ENCODE measurements at regions not wholly inside any gene's neighbourhood (a gene's known extent, or its start where the extent isn't known, plus 50 kb on each side); places are given as distances from the start of the nearest gene placed in this dataset.
A peak's percentile ranks its signal among the peaks of the same experiment; 100 is the strongest.

DNA sequence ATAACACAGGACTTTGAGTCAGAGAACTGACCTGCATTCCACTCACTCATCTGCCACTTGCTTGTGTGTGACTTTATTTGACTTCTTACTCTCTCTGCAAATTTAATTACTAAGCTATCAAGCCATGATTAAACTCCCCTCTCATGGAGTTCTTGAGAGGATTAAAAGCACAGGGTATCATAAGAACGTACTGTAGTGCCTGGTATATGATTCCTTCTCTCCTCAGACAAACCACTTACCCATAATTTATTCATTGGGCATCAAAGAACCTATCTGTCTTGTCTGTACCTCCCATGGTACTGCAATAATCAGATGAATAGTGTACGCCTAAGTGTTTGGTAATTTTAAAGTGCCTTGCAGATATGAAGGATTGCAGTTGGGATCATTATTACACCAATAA is 130.6 kb upstream of the UBASH3B start:
- peak; percentile 27 for ATAC-seq
- no peak for TF ChIP-seq ZC3H10 (CRISPR knock-in tag; IDR thresholded peaks at IDR 0.05)
- TF ChIP-seq ESRRG (CRISPR knock-in tag; IDR thresholded peaks at IDR 0.05) = no peak

DNA sequence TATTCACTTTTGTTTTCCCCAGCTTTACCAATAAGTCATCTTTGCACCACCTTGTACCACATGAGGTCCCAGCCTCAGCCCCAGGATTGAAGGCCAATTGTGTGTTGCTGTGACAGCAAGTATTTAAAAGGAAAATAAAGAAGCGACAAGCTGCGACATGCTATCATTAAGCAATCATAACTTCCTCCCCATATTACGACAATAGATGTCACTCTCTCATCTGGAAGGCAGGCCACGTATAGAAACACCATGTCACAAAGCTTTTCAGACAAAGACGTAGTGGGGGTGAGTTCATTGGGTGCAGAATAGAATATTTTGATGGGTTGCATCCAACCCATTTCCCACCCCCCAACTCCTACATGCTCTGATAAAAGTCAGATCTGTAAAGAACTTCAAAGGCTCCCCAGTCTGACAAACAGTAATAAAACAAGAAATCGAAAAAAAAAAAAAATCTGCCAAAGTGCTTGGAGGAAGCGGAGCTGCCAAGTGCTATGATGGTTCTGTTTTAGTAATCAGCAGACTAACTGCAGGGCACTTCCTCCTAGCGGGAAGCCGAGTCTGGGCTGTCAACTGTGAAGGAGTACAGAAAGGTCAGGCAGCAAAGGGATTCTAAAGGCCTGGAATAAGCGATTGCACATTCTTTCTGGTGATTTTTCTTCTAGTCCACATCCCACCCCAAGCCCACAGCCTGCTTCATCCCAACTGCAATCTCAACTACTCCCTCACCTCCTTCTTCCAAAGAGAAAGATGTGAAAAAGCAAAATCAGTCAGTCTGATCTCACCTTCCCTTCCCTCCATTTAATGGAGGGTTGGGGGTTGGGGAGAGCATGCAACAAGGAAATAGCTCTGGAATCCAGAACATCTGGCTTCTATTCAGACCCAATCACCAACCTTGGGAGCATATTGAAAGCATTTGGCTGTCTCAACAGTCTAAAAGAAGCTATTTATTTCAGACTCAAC is 131.4 kb upstream of the UBASH3B start:
- TF ChIP-seq ZNF70 (CRISPR knock-in tag; IDR thresholded peaks at IDR 0.05) (no peak; the same call in 1 of the 2 replicates), ZFP30 (CRISPR knock-in tag; IDR thresholded peaks at IDR 0.05) (peak; percentile 43; the same call in 1 of the 2 replicates), SNAI2 (CRISPR knock-in tag; IDR thresholded peaks at IDR 0.05) (no peak), ARNTL (CRISPR knock-in tag; IDR thresholded peaks at IDR 0.05; ENCODE audit: borderline replicate concordance, low read depth) (no peak), BACH2 (CRISPR knock-in tag; IDR thresholded peaks at IDR 0.05; ENCODE audit: borderline replicate concordance) (no peak), POU6F1 (CRISPR knock-in tag; IDR thresholded peaks at IDR 0.05; ENCODE audit: borderline replicate concordance, low read depth) (no peak), OSR1 (CRISPR knock-in tag; IDR thresholded peaks at IDR 0.05) (no peak), ZC3H10 (CRISPR knock-in tag; IDR thresholded peaks at IDR 0.05) (no peak), ISL1 (CRISPR knock-in tag; IDR thresholded peaks at IDR 0.05) (no peak), TSHZ2 (CRISPR knock-in tag; IDR thresholded peaks at IDR 0.05) (no peak), RARB (CRISPR knock-in tag; IDR thresholded peaks at IDR 0.05) (no peak), PPARA (CRISPR knock-in tag; IDR thresholded peaks at IDR 0.05; ENCODE audit: borderline replicate concordance) (no peak; the same call in 1 of the 2 replicates), ZFP3 (CRISPR knock-in tag; IDR thresholded peaks at IDR 0.05) (no peak), ZNF8 (CRISPR knock-in tag; IDR thresholded peaks at IDR 0.05) (no peak), TCF4 (CRISPR knock-in tag; IDR thresholded peaks at IDR 0.05; ENCODE audit: borderline replicate concordance) (peak; percentile 57; the same call in 1 of the 2 replicates), GLIS3 (CRISPR knock-in tag; IDR thresholded peaks at IDR 0.05) (no peak)
- TF ChIP-seq, protein P1, sequence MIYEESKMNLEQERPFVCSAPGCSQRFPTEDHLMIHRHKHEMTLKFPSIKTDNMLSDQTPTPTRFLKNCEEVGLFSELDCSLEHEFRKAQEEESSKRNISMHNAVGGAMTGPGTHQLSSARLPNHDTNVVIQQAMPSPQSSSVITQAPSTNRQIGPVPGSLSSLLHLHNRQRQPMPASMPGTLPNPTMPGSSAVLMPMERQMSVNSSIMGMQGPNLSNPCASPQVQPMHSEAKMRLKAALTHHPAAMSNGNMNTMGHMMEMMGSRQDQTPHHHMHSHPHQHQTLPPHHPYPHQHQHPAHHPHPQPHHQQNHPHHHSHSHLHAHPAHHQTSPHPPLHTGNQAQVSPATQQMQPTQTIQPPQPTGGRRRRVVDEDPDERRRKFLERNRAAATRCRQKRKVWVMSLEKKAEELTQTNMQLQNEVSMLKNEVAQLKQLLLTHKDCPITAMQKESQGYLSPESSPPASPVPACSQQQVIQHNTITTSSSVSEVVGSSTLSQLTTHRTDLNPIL (CRISPR knock-in tag; IDR thresholded peaks at IDR 0.05; ENCODE audit: low read depth) = no peak
- TF ChIP-seq, protein P2, sequence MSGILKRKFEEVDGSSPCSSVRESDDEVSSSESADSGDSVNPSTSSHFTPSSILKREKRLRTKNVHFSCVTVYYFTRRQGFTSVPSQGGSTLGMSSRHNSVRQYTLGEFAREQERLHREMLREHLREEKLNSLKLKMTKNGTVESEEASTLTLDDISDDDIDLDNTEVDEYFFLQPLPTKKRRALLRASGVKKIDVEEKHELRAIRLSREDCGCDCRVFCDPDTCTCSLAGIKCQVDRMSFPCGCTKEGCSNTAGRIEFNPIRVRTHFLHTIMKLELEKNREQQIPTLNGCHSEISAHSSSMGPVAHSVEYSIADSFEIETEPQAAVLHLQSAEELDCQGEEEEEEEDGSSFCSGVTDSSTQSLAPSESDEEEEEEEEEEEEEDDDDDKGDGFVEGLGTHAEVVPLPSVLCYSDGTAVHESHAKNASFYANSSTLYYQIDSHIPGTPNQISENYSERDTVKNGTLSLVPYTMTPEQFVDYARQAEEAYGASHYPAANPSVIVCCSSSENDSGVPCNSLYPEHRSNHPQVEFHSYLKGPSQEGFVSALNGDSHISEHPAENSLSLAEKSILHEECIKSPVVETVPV (CRISPR knock-in tag; IDR thresholded peaks at IDR 0.05) = no peak
- ATAC-seq = peak; percentile 92

GRCh38 chr11:122521626-122522025 is 133.9 kb upstream of the UBASH3B start:
- no peak for ATAC-seq

More at GRCh38 chr11:122521626-122522025, 133.9 kb upstream of the UBASH3B start:
- no peak for TF ChIP-seq BACH2 (CRISPR knock-in tag; IDR thresholded peaks at IDR 0.05; ENCODE audit: borderline replicate concordance)
- no peak for TF ChIP-seq TOX (CRISPR knock-in tag; IDR thresholded peaks at IDR 0.05; ENCODE audit: borderline replicate concordance)
- no peak for TF ChIP-seq RARB (CRISPR knock-in tag; IDR thresholded peaks at IDR 0.05)
- no peak for TF ChIP-seq SNAI2 (CRISPR knock-in tag; IDR thresholded peaks at IDR 0.05)
- no peak for TF ChIP-seq POU6F1 (CRISPR knock-in tag; IDR thresholded peaks at IDR 0.05; ENCODE audit: borderline replicate concordance, low read depth)
- TF ChIP-seq CSDC2 (CRISPR knock-in tag; IDR thresholded peaks at IDR 0.05) = no peak
- TF ChIP-seq ZNF565 (CRISPR knock-in tag; conservative IDR thresholded peaks at IDR 0.05; ENCODE audit: low read depth) = no peak
- TF ChIP-seq ZNF8 (CRISPR knock-in tag; IDR thresholded peaks at IDR 0.05) = no peak
- TF ChIP-seq GLIS3 (CRISPR knock-in tag; IDR thresholded peaks at IDR 0.05) = no peak
- TF ChIP-seq PATZ1 (CRISPR knock-in tag; IDR thresholded peaks at IDR 0.05; ENCODE audit: borderline replicate concordance) = no peak
- TF ChIP-seq, protein P2 (CRISPR knock-in tag; IDR thresholded peaks at IDR 0.05) = no peak
- no peak for TF ChIP-seq ZFP30 (CRISPR knock-in tag; IDR thresholded peaks at IDR 0.05)
- no peak for TF ChIP-seq ISL1 (CRISPR knock-in tag; IDR thresholded peaks at IDR 0.05)
- no peak for TF ChIP-seq OSR1 (CRISPR knock-in tag; IDR thresholded peaks at IDR 0.05)

All from SK-N-SH treated with all-trans-retinoic acid at 6 μM for 48 hours (cell line).